ENCODE measurements at regions not wholly inside any gene's neighbourhood (a gene's known extent, or its start where the extent isn't known, plus 50 kb on each side); places are given as distances from the start of the nearest gene placed in this dataset.

- TF ChIP-seq CTCF (IDR thresholded peaks at IDR 0.05; ENCODE audit: control extremely low read depth in 1 of 3, insufficient read depth in 1 of 3, low read depth in 1 of 3, low read length in 3 of 3) = no peak
- no peak for TF ChIP-seq CHD1 (IDR thresholded peaks at IDR 0.05; ENCODE audit: low read depth, low read length)
- no peak for TF ChIP-seq POLR2A (IDR thresholded peaks at IDR 0.05; ENCODE audit: control extremely low read depth in 1 of 2, low read depth in 2 of 2, low read length in 2 of 2)
- no peak for TF ChIP-seq BRCA1 (IDR thresholded peaks at IDR 0.05; ENCODE audit: low read depth, low read length)
- TF ChIP-seq TAF1 (IDR thresholded peaks at IDR 0.05; ENCODE audit: low read depth, low read length) = no peak
- TF ChIP-seq POLR2AphosphoS5 (IDR thresholded peaks at IDR 0.05; ENCODE audit: low read depth, low read length) = no peak
- no peak for TF ChIP-seq RFX5 (IDR thresholded peaks at IDR 0.05; ENCODE audit: borderline replicate concordance, low read depth, low read length)
These were observed 128.8 kb upstream of the CDH4 start for GRCh38 chr20:61123286-61123685.

All from H1 (cell line).